ENCODE measurements at regions not wholly inside any gene's neighbourhood (a gene's known extent, or its start where the extent isn't known, plus 50 kb on each side); places are given as distances from the start of the nearest gene placed in this dataset.

DNA sequence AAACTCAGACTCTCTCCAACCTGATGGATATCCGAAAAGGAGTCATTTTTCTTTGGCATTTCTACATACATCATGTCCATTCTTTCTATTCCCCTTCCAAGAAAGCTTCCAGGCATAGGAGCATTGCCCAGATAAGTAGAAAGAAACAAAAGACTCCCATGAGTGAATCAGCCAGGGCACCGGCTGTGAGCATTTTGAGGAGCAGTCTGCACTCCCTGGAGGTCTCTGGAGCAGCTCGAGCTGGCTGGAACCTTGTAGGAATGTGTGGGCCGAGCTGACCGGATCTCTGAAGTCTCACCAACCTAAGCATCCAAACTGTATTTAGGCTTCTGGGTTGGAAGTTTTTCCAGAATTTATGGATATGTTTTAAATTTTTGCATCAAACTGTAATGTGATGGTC lies 161.4 kb upstream of the TRPC7 start (continued):
- TF ChIP-seq ZNF548 (tag by site-specific recombination; IDR thresholded peaks at IDR 0.05) (no peak), ZNF514 (tag by site-specific recombination; IDR thresholded peaks at IDR 0.05) (no peak), KLF10 (tag by site-specific recombination; IDR thresholded peaks at IDR 0.05) (no peak)
- TF ChIP-seq, protein P1, sequence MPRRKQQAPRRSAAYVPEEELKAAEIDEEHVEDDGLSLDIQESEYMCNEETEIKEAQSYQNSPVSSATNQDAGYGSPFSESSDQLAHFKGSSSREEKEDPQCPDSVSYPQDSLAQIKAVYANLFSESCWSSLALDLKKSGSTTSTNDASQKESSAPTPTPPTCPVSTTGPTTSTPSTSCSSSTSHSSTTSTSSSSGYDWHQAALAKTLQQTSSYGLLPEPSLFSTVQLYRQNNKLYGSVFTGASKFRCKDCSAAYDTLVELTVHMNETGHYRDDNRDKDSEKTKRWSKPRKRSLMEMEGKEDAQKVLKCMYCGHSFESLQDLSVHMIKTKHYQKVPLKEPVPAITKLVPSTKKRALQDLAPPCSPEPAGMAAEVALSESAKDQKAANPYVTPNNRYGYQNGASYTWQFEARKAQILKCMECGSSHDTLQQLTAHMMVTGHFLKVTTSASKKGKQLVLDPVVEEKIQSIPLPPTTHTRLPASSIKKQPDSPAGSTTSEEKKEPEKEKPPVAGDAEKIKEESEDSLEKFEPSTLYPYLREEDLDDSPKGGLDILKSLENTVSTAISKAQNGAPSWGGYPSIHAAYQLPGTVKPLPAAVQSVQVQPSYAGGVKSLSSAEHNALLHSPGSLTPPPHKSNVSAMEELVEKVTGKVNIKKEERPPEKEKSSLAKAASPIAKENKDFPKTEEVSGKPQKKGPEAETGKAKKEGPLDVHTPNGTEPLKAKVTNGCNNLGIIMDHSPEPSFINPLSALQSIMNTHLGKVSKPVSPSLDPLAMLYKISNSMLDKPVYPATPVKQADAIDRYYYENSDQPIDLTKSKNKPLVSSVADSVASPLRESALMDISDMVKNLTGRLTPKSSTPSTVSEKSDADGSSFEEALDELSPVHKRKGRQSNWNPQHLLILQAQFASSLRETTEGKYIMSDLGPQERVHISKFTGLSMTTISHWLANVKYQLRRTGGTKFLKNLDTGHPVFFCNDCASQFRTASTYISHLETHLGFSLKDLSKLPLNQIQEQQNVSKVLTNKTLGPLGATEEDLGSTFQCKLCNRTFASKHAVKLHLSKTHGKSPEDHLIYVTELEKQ (tag by site-specific recombination; IDR thresholded peaks at IDR 0.05; ENCODE audit: borderline replicate concordance), result no peak

DNA sequence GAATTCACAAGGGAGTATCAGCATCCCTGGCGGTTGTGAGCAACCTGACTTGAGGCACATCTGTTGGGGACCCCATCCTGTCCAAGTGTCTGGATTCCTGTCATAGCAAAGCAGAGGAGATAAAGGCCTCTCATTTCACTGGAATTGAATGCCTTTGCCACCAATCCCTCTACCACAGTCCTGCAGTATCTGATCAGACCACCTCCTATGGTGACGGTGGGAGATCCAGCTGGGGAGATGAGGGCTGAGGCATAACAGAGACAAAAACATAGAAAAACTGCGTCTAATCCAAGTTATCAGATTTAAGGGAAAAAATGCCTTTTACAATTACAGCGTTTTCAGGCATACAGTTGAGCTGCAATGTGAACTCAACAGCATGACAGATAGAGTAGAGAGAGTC lies 160.7 kb upstream of the TRPC7 start:
- POLR2A ChIA-PET, result no interaction called here
- no peak overlapping the region for H3K4me3 ChIP-seq (ENCODE audit: low read depth, low read length)
- TF ChIP-seq ZNF138 (tag by site-specific recombination; IDR thresholded peaks at IDR 0.05; ENCODE audit: borderline replicate concordance) (no peak), ZNF654 (tag by site-specific recombination; IDR thresholded peaks at IDR 0.05; ENCODE audit: low read depth) (no peak), ZNF157 (tag by site-specific recombination; IDR thresholded peaks at IDR 0.05) (no peak), MYNN (tag by site-specific recombination; IDR thresholded peaks at IDR 0.05; ENCODE audit: borderline replicate concordance) (no peak), ZNF23 (tag by site-specific recombination; IDR thresholded peaks at IDR 0.05; ENCODE audit: borderline replicate concordance) (no peak), BCL11A (tag by site-specific recombination; IDR thresholded peaks at IDR 0.05; ENCODE audit: low read depth) (no peak), ZFHX2 (tag by site-specific recombination; conservative IDR thresholded peaks at IDR 0.05) (no peak), ZNF302 (tag by site-specific recombination; IDR thresholded peaks at IDR 0.05; ENCODE audit: low read depth) (no peak), ZNF658 (tag by site-specific recombination; IDR thresholded peaks at IDR 0.05) (no peak), ZNF473 (tag by site-specific recombination; IDR thresholded peaks at IDR 0.05) (no peak), ZNF10 (tag by site-specific recombination; IDR thresholded peaks at IDR 0.05) (no peak), TRIM28 (IDR thresholded peaks at IDR 0.05; ENCODE audit: borderline replicate concordance, low read length) (no peak), ZNF621 (tag by site-specific recombination; IDR thresholded peaks at IDR 0.05) (no peak), ZNF610 (tag by site-specific recombination; IDR thresholded peaks at IDR 0.05; ENCODE audit: borderline replicate concordance) (no peak), ZBTB20 (tag by site-specific recombination; IDR thresholded peaks at IDR 0.05) (no peak), REPIN1 (tag by site-specific recombination; IDR thresholded peaks at IDR 0.05; ENCODE audit: low read depth) (no peak)
- TF ChIP-seq, protein P2, sequence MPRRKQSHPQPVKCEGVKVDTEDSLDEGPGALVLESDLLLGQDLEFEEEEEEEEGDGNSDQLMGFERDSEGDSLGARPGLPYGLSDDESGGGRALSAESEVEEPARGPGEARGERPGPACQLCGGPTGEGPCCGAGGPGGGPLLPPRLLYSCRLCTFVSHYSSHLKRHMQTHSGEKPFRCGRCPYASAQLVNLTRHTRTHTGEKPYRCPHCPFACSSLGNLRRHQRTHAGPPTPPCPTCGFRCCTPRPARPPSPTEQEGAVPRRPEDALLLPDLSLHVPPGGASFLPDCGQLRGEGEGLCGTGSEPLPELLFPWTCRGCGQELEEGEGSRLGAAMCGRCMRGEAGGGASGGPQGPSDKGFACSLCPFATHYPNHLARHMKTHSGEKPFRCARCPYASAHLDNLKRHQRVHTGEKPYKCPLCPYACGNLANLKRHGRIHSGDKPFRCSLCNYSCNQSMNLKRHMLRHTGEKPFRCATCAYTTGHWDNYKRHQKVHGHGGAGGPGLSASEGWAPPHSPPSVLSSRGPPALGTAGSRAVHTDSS (tag by site-specific recombination; IDR thresholded peaks at IDR 0.05), result no peak
- TF ChIP-seq, protein P3, sequence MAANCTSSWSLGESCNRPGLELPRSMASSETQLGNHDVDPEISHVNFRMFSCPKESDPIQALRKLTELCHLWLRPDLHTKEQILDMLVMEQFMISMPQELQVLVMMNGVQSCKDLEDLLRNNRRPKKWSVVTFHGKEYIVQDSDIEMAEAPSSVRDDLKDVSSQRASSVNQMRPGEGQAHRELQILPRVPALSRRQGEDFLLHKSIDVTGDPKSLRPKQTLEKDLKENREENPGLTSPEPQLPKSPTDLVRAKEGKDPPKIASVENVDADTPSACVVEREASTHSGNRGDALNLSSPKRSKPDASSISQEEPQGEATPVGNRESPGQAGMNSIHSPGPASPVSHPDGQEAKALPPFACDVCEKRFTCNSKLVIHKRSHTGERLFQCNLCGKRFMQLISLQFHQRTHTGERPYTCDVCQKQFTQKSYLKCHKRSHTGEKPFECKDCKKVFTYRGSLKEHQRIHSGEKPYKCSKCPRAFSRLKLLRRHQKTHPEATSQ (tag by site-specific recombination; IDR thresholded peaks at IDR 0.05), result no peak
- TF ChIP-seq, protein P4, sequence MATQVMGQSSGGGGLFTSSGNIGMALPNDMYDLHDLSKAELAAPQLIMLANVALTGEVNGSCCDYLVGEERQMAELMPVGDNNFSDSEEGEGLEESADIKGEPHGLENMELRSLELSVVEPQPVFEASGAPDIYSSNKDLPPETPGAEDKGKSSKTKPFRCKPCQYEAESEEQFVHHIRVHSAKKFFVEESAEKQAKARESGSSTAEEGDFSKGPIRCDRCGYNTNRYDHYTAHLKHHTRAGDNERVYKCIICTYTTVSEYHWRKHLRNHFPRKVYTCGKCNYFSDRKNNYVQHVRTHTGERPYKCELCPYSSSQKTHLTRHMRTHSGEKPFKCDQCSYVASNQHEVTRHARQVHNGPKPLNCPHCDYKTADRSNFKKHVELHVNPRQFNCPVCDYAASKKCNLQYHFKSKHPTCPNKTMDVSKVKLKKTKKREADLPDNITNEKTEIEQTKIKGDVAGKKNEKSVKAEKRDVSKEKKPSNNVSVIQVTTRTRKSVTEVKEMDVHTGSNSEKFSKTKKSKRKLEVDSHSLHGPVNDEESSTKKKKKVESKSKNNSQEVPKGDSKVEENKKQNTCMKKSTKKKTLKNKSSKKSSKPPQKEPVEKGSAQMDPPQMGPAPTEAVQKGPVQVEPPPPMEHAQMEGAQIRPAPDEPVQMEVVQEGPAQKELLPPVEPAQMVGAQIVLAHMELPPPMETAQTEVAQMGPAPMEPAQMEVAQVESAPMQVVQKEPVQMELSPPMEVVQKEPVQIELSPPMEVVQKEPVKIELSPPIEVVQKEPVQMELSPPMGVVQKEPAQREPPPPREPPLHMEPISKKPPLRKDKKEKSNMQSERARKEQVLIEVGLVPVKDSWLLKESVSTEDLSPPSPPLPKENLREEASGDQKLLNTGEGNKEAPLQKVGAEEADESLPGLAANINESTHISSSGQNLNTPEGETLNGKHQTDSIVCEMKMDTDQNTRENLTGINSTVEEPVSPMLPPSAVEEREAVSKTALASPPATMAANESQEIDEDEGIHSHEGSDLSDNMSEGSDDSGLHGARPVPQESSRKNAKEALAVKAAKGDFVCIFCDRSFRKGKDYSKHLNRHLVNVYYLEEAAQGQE (tag by site-specific recombination; IDR thresholded peaks at IDR 0.05), result no peak
- TF ChIP-seq, protein P5, sequence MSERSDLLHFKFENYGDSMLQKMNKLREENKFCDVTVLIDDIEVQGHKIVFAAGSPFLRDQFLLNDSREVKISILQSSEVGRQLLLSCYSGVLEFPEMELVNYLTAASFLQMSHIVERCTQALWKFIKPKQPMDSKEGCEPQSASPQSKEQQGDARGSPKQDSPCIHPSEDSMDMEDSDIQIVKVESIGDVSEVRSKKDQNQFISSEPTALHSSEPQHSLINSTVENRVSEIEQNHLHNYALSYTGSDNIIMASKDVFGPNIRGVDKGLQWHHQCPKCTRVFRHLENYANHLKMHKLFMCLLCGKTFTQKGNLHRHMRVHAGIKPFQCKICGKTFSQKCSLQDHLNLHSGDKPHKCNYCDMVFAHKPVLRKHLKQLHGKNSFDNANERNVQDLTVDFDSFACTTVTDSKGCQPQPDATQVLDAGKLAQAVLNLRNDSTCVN (tag by site-specific recombination; optimal IDR thresholded peaks at IDR 0.05), result no peak
- CTCF ChIA-PET, result no interaction called here
- no peaks in the 10 kb centered on the region for H3K36me3 ChIP-seq (ENCODE audit: control insufficient read depth in 2 of 2, insufficient read depth in 1 of 2, low read length in 2 of 2)
- no peaks in the 10 kb centered on the region for H3K9me3 ChIP-seq (ENCODE audit: control insufficient read depth, insufficient read depth, low read depth, low read length)
- H3K4me1 ChIP-seq (ENCODE audit: control insufficient read depth, insufficient read depth, low read length), result peaks cover 3% of the 10 kb centered on the region
- H3K27ac ChIP-seq (ENCODE audit: extremely low read depth, low read depth, low read length), result no peak overlapping the region

Data from HEK293 (cell line).